Tibial nerve (tissue), 3 donors: ENCODE measurements at regions not wholly inside any gene's neighbourhood (a gene's known extent, or its start where the extent isn't known, plus 50 kb on each side); places are given as distances from the start of the nearest gene placed in this dataset.

Experiments used
- POLR2A ChIP-seq, 2 donors: fragments of 450-650 bp; IDR thresholded peaks; one replicate each; pipeline ENCODE4 v1.6.1; 2017; ENCODE audit warnings: antibody characterized with exemption in 2 of 2, mild to moderate bottlenecking in 2 of 2, moderate library complexity in 2 of 2
- TF ChIP-seq, protein P1 (sequence below), 5 experiments: fragments of 200-600 bp in 3 of 5; fragments of 450-650 bp in 2 of 5; sonication (generic) in 3 of 5; IDR thresholded peaks; one replicate each; pipeline ENCODE4 v1.5.1; 2016 to 2019; ENCODE audit warnings: antibody characterized with exemption in 5 of 5, mild to moderate bottlenecking in 3 of 5, moderate library complexity in 2 of 5

DNA sequence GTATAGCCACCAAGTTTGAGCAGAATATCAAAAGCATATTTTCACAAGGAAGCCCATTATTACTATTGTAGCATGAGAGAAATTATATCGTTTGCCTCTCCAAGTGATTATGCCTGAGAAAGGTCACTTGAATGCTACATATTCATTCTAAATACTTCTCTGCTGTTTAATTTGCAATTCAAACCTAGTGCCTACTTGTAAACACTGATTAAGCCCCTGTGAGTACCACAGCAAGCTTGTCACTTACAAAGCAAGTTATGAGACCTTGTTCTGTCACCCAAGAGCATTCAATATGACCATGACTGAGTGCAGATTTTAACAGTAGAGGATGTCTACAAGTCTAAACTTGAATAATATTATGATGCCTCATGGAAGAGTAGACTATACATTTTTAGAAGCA lies 124.7 kb upstream of the SSTR1 start:
- TF ChIP-seq, protein P1, sequence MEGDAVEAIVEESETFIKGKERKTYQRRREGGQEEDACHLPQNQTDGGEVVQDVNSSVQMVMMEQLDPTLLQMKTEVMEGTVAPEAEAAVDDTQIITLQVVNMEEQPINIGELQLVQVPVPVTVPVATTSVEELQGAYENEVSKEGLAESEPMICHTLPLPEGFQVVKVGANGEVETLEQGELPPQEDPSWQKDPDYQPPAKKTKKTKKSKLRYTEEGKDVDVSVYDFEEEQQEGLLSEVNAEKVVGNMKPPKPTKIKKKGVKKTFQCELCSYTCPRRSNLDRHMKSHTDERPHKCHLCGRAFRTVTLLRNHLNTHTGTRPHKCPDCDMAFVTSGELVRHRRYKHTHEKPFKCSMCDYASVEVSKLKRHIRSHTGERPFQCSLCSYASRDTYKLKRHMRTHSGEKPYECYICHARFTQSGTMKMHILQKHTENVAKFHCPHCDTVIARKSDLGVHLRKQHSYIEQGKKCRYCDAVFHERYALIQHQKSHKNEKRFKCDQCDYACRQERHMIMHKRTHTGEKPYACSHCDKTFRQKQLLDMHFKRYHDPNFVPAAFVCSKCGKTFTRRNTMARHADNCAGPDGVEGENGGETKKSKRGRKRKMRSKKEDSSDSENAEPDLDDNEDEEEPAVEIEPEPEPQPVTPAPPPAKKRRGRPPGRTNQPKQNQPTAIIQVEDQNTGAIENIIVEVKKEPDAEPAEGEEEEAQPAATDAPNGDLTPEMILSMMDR (IDR thresholded peaks at IDR 0.05), result no peak
- TF ChIP-seq POLR2A (IDR thresholded peaks at IDR 0.05), result no peak
